Dermis blood vessel endothelial cell (primary cell): ENCODE measurements at regions not wholly inside any gene's neighbourhood (a gene's known extent, or its start where the extent isn't known, plus 50 kb on each side); places are given as distances from the start of the nearest gene placed in this dataset.

Experiments
- DNase-seq: peaks from one replicate; pipeline ENCODE4 v3.0.0; 2010

DNA sequence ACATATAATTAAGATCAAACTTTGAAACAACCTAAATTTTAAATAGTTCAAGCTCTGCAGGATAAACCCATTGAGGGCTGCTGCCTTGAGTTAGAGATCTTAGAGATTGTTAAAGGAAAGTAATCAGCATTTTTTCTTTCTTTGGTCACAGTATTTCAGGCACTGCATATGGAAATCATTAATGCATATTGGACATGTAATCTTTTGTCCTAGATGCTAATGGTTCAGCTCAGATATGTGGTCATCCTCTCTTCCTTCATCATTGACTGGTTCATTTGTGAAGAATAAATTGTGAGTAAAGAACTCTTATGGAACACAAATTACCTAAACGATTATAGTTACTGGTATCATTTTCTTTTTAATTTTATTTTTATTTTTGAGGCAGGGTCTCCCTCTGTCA is 82.0 kb upstream of the PRLR start:
- DNase-seq: no peak

DNA sequence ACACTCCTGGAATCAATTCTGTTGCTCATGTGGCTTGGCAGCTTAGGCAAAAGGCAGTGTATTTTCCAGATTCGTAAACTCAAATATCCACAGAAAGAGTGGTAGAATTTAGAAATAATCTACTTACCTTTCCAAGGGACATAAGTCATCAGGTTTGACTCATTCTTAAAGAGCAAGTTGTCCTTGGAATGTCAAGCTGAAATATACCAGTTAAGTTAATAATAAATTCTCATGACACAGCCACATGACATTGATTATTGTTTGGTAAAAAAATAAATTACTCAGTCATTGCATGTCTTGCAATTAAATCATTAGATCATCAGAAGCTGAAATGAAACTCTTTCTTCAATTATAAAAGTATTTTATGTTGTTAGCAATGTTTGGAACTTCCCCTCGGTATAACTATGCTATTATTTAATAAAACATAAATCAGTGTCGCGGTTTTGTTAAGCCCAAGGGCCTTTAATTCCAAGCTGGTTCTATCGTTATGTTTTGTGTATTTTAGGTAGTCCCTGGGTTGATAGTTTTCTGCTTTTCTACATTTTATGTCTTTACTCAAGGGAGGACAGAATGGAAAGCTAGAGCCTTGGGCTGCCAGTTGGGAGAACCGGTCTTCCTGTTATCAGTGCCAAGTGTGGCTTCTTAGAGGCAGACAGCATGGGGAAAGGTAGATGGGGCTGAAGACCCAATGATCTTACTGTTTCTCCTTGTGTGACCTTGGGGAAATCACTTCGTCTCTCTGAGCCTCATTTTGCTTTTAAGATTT is 79.3 kb upstream of the PRLR start:
- DNase-seq: no peak

GRCh38 chr5:35308421-35308820 is 78.1 kb upstream of the PRLR start:
- DNase-seq: no peak

DNA sequence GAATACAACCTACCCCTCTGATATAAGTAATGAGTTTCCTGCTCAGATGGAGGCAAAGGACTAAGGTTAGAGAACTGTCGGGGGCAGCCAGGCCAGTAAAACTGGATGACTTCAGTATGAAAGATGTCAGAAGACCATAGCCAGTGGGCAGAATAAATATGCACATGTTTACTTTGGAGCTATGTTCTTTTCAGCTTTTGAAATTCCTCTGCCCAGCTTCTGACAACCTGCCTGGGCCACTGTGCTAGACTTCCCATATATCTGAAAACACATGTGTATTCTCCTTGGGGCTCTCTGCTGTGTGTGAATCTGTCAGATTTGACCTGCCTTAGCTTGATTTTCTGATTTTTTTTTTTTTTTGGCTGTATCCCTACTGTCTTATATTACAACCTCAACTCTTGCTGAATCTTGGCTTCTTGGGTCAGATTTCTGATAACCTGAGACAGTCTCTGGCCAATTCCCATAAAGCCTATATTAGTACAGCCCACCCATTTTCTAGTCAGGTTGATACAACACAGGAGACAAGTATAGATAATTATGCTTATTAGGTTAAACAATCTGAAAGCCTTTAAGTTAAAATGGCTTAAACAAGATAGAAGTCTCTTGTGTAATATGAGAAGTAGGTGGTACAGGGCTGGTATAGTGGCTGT is 76.6 kb upstream of the PRLR start:
- no peak for DNase-seq

- no peak for DNase-seq
Observed at GRCh38 chr5:35305336-35306020, 75.2 kb upstream of the PRLR start.

DNA sequence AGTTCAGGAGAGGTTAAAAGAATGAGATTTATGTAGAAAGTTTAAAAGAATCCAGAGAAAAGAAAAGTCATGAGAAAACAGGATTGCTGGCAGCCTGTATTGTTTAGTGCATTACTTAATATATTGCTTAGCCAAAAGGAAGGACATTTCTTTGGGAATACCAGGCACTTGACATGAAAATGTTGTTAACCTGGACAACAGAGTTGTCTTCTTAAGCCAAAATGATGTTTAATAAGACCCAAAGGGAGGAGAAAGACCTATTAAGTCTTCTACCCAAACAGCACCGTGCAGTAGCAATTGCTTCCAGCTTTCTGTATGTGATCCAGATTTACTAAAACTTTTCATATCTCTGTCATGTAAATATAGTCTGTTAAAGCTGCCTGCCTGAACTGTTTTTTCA is 74.0 kb upstream of the PRLR start:
- DNase-seq: no peak

- DNase-seq: no peak
Observed at GRCh38 chr5:35303152-35303551, 72.9 kb upstream of the PRLR start.

DNA sequence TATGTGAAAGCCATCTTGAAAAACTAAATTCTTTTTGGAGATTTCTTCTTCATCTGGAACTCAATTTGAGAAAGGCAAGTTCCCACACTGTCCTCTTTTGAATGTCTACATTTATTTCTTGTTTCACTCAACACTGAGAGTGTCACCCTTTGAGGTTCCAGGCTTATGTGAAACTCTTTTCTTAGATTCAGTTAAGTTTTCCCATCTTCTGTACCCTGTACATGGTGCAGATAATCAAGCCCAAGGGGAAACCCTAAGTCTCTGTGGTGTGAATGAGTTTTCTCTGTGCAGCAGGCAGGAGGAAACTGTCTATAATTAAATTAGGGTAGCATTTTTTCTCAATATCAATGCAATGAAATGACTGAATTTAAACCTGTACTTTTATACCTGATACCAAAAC is 72.3 kb upstream of the PRLR start:
- no peak for DNase-seq

- no peak for DNase-seq
Observed at GRCh38 chr5:35297755-35298154, 67.5 kb upstream of the PRLR start.

- DNase-seq: no peak
Observed at GRCh38 chr5:35294976-35295375, 64.7 kb upstream of the PRLR start.

GRCh38 chr5:35294017-35294416 is 63.7 kb upstream of the PRLR start:
- no peak for DNase-seq

GRCh38 chr5:35285435-35285834 is 55.1 kb upstream of the PRLR start:
- no peak for DNase-seq

DNA sequence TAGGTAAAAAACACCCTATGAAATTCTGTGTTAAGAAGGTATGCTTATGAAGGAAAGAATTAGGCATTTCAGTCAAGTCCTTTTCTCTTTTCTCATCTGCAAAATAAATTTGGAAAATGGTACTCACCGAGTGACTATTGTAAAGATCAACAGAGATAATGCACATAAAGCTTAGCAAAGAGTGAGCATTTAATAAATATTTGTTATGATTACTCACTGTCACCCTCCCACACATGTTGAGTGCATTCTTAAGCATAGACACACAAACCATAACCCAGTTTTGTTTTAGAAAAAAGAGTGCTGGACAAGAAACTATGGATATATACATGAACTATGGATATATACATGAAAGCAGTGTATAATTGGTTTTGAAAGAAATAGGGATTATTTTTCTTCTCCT is 54.7 kb upstream of the PRLR start:
- DNase-seq: no peak

DNA sequence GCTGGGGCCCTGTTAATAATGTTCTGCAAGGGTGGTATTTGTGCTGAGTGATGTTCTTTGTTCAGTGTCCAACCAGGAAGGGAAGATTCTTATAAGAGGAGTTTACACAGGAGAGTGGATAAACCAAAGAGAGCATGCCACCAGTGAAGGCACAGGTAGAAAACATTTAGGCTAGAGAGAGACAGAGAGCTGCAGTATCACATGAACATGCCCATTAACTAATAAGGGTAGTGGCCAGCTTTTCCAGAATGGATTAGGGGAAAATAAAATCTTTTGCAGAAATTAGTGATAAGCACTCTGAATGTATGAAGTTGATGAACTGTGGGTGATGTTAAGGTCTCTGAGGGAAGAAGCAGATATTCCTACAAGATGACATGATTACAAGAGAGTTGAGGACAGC is 54.1 kb upstream of the PRLR start:
- no peak for DNase-seq

- no peak for DNase-seq
Observed at GRCh38 chr5:35282810-35283209, 52.5 kb upstream of the PRLR start.

GRCh38 chr5:35281613-35282012 is 51.3 kb upstream of the PRLR start:
- no peak for DNase-seq
